ENCODE measurements at regions not wholly inside any gene's neighbourhood (a gene's known extent, or its start where the extent isn't known, plus 50 kb on each side); places are given as distances from the start of the nearest gene placed in this dataset.

- DNase-seq (ENCODE audit: low spot score): no peak
- TF ChIP-seq CTCF (IDR thresholded peaks at IDR 0.05; ENCODE audit: extremely low read depth, missing control alignments): no peak
Measured at GRCh38 chr2:41647468-41648050, 400.3 kb upstream of the PKDCC start.

- DNase-seq (ENCODE audit: low spot score): no peak
- TF ChIP-seq CTCF (IDR thresholded peaks at IDR 0.05; ENCODE audit: extremely low read depth, missing control alignments): no peak
Measured at GRCh38 chr2:41657226-41657625, 390.6 kb upstream of the PKDCC start.

GRCh38 chr2:41659758-41660157, 388.1 kb upstream of the PKDCC start:
- TF ChIP-seq CTCF (IDR thresholded peaks at IDR 0.05; ENCODE audit: extremely low read depth, missing control alignments): no peak
- no peak for DNase-seq (ENCODE audit: low spot score)

- DNase-seq (ENCODE audit: low spot score): no peak
- no peak for TF ChIP-seq CTCF (IDR thresholded peaks at IDR 0.05; ENCODE audit: extremely low read depth, missing control alignments)
Measured at GRCh38 chr2:41662461-41662860, 385.4 kb upstream of the PKDCC start.

- no peak for TF ChIP-seq CTCF (IDR thresholded peaks at IDR 0.05; ENCODE audit: extremely low read depth, missing control alignments)
- DNase-seq (ENCODE audit: low spot score): no peak
Measured at GRCh38 chr2:41663056-41663455, 384.8 kb upstream of the PKDCC start.

GRCh38 chr2:41668529-41668928, 379.3 kb upstream of the PKDCC start:
- TF ChIP-seq CTCF (IDR thresholded peaks at IDR 0.05; ENCODE audit: extremely low read depth, missing control alignments): no peak
- DNase-seq (ENCODE audit: low spot score): no peak

GRCh38 chr2:41678639-41679038, 369.2 kb upstream of the PKDCC start:
- DNase-seq (ENCODE audit: low spot score): no peak
- TF ChIP-seq CTCF (IDR thresholded peaks at IDR 0.05; ENCODE audit: extremely low read depth, missing control alignments): no peak

Measured in GM20000 (cell line).